SKM-1 treated with dmso at 0.1 percent for 144 hours (cell line): ENCODE measurements at regions not wholly inside any gene's neighbourhood (a gene's known extent, or its start where the extent isn't known, plus 50 kb on each side); places are given as distances from the start of the nearest gene placed in this dataset.
"Not testable (repeated sequence)": the region's sequence is repeated elsewhere in the genome, so short reads cannot be mapped to it uniquely, and the experiment has no call there.

Source experiments
- DNase-seq: peaks from one replicate; lab custom pipeline; 2025; ENCODE audit not compliant: unreplicated experiment; lab: John Stamatoyannopoulos, UW

DNA sequence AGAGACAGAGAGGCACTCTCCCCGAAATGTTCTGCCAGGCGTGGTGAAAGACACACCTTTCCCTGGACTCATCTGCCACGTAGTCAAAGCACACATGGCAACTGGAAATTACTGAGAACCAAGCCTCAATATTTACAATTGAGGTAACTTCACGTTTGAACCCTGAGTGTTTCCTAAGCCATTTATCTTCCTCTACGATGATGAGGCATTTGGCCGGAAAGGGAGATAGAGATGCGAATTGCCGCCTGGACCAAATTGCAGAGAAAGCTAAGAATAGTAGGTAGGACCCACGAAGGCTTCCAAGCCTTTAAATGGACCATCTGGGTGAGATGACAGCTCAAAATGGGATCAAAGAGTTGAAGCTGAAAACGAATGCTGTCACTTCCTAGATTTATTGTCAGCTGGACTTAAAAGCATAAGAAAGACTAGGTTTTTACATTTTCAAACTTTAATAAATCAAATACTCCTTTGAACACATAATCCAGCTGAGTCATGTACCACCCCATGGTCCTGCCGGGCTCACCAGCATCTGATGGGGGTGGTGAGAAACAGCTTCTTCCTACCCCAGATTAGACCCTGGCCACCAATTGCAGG, 135.6 kb upstream of the LYZL2 start:
- no peak for DNase-seq

DNA sequence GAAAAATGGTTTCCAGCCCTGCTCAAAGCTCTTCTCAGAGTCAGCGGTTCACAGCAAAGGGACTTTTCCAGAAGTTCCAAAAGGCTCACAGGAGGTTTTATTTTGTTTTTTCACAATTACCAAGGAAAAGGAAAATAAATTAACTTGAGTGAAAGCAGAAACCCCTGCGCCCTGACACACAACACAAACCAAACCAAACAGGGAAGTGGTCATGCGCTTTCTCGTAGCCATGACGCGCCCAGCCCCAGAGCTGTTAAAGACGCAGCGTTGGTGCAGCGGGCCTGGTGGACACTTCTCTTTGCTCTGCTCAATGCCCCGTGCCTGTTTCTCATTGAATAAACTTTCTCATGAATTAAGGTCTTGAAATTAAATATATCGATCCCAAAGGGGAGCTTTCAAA, 134.4 kb upstream of the LYZL2 start:
- no peak for DNase-seq

DNA sequence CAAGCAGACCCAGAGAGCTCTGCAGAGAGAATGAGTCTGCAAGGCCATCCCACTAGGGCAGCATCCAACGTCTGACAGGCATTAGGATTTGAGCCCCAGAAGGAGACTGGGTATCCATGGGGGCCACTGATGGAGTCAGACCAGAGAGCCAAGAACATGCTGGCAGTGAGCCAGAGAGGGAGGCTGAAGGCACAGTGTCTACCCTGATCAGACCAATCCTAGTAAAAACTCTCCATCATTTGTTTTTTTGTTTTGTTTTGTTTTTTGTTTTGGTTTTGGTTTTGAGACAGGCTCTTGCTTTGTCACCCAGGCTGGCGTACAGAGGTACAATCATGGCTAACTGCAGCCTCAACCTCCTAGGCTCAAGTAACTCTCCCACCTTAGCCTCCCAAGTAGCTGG, 133.1 kb upstream of the LYZL2 start:
- no peak for DNase-seq

DNA sequence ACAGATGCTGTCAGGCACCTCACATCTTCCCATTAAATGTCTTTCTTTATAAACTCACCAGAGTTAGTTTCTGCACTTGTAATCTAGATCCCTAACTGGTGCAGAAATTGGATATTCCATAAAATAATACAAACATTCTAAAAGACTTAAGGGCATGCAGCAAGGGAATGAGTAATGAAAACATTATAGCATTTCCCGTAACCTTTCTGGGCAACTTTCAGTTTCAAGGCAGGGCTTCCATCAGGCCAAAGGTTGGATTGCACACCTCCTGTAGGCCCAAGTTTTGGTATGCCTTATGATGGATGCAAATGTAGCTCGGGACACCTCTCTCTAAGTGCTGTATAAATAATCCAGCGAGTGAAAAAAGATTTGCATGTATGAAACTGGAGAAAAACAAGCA, 129.9 kb upstream of the LYZL2 start:
- no peak for DNase-seq

DNA sequence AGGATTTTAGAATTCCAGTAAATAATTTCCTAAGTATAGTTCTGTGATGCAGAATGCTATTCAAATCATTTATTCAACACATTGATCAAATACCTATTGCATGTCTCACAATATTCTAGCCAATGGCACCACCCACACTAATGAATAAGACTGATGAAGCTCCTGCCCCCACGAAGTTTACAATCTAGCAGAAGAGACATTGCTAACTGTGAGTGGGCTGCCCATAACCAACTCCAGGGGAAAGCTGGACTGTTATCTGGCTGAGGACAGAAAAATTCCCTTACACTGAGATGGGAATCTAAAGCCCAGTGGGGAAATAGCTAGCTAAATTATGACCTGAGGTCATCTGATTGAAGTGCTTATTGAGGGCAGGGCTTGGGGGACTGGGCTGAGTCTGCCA, 128.8 kb upstream of the LYZL2 start:
- no peak for DNase-seq

DNA sequence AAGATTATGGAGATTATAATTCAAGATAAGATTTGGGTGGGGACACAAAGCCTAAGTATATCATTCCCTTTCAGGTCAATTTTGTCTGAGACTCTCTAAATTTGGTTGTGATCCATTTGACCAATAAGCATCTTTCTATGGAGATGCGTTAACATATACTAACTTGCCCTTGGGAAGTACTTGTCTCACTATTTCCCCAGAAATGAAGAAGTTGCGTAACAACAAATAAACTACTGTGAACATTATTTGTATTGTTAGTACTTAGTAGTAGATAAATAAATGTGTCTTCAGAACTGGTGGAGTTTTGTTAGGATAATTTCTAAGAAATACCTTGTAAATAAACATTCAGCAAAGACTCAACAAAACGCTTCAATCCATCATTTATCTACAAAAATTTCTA, 127.3 kb upstream of the LYZL2 start:
- no peak for DNase-seq

DNA sequence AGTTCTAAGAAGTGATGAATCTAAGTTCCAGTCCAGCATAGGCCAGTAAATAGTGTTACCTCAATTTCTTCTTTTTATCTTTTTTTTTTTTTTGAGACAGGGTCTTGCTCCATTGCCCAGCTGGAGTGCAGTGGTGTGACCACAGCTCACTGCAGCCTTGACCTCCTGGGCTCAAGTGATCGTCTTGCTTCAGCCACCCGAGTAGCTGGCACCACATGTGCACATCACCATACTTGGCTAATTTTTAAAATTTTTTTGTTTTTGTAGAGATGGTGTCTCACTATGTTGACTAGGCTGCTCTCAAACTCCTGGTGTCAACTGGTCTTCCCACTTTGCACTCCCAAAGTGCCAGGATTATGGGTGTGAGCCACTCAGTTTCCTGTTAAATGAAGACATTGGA, 126.6 kb upstream of the LYZL2 start:
- DNase-seq = no peak

DNA sequence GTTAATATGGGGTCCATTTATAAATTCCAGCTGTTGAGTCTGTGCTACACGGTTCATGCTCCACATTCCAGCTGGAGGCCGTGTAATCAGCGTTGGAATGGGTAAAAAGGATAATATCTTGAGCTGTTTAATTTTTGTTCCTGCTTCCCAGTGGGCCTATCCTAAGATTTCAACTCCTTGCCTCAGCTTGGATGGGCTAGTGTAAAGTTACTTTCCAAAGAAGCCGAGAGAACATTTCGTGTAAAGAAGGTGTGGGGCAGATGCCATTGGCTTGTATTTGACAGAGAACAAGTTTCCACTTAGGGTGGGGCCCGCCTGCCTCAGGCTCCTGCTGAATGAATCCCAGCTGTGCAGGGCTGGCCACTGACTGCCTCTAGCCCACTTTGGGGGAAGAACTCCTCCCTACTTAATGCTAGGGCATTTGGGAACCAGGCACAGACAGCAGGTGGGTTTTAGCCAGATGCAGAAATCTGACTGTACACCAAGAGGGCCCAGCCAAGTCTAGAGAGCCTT, 125.9 kb upstream of the LYZL2 start:
- DNase-seq = no peak

DNA sequence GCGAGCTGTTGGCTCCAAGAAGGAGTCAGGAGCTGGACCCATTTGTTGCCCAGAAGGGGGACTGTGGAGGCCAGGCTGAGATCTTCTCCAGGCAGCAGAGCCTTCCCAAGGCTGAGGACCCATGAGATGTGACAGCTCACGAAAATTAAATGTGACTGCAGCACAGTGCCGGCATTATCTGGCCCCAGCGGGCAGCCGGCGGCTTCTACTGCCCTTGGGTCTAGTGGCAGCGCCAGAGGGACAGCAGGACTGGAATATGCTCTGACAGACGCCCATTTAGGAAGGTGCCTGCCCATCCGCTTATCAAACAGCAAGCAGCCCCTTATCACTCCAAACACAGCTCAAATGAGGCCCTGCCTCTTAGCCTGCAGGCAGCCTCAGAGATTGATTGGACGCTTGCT, 122.9 kb upstream of the LYZL2 start:
- DNase-seq = no peak

DNA sequence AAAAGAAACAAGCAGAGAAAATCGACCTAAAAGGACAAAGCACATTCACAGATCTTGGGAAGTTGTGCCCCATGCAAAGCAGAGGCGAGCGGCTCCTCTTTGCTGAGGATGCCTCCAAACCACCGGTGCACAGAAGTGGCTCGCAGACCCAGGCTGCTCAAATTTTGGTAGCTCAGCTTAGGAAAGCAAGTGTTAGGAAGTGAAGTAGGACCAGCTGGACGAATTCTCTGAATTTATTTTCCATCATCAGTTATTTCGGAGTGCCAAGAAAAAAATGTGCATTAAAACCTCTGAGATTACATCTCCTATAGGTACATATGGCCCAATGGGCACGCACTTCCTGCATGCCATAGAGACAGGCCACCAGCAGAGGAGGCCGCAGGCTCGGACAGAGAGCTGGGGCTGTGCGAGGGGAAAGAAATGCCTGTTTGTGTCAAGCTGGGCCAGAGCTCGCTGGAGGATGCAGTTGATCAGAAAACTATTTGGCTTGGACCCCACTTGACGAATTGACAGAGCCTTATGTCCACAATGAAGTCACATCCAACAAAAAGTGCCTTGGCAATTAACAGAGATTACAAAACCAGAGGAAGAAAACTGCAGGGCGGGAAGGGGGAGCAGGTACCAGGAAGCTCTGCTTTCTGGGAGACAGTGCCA, 122.3 kb upstream of the LYZL2 start:
- DNase-seq = no peak

DNA sequence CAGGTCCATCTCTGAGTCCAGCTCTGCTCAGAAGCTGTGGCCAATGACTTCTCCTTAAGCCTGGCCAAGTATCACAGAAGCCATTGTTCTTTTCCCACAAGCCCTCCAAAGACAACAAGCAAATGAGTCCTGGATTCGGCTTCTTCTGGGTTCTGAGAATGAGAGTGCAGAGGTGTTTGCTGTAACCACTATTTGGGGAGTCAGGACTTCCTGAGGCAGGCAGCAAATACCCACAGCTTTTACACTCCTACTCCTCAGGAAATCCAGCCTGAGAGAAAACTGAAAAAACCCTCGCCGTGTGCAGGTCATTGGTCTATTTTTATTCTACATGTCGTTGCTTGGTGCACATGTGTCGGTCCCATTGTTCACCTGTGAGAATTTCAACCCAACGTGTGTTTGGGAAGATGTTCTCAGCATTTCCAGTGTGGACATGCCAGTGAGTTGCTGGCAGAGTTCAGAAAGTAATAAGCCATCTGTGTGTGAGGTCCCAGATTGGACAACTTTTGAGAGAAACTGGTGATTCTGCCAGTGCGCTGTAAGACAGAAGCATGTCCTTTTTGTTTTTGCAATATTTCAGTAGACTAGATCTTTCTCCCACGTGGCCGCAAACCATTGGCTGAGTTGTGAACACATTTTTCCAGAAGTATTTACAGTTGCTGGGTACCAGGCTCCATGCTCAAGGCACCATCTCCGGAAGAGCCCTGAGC, 121.6 kb upstream of the LYZL2 start:
- no peak for DNase-seq

DNA sequence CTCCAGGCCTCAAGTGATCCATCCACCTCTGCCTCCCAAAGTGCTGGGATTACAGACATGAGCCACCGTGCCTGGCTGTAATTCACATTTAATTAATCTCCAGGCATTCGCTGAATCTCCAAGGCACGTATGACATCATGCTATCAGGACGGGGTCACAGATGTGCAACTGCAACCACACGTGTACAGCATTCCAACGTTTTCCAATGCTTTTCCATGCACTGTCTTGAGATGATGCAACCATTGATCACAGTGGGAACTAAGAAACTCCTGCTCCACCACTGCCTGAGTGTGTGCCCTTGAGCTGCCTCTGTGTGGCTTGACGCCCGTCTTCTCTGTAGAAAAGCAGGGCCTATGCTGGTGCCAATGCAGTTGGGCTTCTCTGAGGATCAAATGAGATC, 119.8 kb upstream of the LYZL2 start:
- DNase-seq = no peak

DNA sequence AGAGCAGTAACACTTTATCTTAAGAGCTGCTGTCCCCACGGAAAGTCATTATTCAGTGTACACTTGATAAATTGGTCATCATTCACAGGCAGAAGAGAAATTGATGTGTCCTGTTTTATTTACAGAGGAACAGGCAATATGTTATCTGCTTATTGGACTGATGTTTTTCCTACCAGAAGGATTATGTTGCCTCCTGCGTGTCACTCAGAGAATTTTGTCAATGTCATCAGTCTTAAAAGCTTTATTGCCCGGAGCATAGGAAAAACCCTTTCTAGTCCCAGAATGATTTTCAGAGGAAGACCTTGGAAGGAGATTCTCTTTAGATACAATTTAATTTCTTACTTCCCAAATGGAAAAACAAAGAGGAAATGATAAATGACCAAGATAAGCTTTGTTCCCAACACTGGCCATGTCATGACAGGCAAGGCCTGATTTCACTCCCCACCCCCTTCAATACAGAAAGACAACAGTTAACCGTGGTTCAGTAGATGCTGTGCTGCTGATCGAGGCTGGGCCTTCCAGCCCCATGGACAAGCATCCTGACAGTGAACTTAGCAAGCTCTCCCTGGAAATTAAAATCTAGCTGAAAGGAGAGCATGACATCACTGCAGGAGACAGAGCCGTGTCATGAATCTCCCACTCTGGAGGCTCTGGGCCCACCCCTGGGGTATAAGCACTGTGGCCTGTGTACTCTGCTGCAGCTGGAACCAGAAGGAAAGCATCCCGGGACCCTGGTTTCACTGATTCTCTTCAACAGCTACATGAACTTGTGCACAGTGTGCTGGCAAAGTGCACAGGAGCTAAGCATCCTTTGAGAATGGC, 118.8 kb upstream of the LYZL2 start:
- DNase-seq = no peak

DNA sequence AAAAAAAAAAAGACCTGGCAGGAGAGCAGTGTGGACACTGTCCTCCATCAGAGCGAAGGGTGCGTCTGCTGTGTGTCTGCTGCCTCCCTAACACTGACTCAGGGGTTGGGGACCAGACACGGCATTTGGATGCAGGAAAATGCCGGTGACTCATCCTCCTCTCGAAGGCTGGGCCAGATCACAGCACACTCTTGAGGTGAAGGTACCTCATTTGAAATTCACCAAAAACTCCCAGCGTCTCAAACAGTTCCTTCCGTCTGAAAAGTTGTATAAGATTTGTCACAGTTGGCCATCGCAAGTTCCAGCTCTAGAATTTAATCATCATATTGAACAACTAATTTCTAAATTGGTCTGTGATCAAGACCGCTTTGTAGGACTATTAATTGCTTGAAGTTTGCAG, 118.1 kb upstream of the LYZL2 start:
- DNase-seq = no peak

DNA sequence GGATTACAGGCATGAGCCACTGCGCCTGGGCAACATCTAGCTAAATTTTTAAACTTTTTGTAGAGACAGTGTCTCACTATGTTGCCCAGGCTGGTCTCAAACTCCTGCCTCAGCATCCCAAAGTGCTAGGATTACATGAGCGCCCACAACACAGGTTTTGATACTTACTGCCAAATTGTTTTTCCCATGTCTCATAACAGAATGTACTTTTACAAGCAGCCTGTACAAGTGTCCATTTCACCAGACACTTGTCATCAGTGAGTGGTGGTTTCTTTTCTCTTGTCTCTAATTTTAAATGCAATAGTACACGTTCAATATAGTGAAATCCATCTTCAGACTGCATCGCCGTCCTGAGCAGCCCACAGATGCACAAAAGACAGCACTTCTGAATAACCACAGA, 116.4 kb upstream of the LYZL2 start:
- no peak for DNase-seq

DNA sequence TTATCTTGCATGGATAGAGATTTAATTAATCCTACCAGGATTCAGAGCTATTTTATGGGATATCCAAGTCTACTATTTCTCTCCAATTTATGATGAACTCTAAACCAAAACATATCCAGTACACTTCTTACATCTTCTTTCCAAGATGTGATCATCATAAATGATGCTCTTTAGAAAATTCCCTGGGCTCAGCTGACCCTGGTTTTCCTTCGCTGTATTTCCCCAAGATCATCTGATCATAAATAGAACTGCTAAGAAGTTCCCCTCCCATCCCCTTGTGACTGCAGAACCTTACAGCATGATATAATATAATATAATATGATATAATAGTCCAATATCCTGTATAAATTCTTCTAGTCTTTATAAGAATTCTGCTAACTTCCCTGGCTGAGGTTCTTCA, 114.6 kb upstream of the LYZL2 start:
- DNase-seq = no peak

DNA sequence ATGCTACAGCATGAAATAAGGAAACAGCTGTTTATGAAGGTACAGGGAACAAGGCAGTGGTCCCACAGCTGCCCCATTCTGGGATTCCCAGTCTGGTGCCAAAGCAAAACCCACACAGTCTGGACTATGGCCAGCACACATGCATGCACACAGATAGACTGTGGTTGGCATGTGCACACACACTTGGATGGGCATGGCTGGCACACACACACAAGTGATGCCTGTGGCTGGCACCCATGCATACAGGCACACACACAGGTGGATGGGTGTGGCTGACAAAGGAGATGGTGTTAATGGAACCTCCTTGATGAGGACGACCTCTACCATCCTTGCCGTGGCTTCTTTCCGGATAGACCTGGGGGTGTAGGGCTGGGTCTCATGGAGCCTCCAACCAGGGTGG, 114.0 kb upstream of the LYZL2 start:
- no peak for DNase-seq

DNA sequence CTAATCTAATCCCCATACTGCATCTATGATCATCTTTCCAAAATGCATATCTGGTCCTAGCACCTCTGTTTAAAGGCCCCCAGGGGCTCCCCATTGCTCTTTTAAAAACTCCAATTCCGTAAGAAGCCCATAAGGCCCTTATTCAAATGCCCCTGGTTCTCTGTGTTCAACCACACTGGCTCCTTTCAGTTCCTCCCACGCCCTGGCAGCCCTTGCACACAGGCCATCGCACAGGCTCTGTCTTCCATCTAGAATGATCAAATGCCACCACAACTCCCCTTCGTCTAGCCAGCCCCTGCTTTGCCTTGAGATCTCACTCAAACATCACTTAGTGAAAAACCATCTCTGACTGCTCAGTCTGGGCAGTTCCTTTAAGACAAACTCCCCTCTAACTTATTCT, 112.9 kb upstream of the LYZL2 start:
- DNase-seq = no peak

DNA sequence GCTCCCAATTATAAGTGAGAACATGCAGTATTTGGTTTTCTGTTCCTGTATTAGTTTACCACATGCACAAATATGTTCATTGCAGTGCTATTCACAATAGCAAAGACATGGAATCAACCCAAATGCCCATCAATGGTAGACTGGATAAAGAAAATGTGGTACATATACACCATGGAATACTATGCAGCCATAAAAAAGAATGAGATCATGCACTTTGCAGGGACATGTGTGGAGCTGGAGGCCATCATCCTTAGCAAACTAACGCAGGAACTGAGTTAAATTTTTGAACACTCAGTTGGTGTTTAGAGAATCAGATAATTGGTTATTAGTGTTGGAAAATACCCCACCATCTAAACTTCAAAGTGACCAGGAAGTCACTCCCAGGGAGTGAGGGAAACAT, 111.2 kb upstream of the LYZL2 start:
- not testable (repeated sequence) for DNase-seq

DNA sequence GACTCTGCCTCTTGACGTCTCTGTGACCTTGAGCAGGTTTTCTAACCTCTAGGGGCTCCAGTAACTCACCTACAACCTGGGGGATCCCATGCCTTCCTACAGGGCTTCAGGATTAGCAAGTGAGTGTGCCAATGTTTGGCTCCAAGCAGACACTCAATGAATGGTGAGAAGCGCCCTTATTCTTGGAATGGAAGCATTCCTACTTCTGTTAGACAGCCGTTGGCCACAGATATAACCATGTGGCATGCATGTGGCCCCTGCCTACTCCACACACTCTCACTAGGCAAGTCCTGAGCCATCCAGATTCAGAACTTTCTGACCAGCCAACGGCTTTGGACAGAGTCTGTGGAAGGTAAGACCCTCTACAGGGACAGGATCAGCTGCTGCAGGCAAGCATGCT, 108.9 kb upstream of the LYZL2 start:
- no peak for DNase-seq

DNA sequence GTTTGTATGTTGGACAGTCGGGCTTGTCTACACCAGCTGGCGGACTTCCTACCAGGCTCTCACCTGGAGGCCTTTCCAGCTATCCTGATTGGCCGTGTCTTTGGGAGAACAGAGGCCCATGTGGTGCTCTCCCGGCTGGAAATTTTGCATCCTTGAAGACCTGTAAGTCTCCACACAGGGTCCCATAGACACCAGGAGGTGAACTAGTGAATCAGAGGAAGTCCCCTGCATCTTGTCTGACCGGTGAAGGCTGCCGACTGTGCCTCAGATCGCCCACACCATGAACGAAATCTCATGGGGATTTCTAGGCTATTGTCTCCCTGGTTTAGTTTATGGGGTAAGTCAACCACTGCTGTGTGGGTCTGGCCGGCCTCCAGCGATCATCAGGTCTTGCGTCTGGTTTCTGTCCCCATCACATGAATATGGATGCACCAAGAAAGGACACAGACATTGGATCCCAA, 108.4 kb upstream of the LYZL2 start:
- DNase-seq = no peak
